Heart left ventricle (tissue), 13 donors: ENCODE measurements at regions not wholly inside any gene's neighbourhood (a gene's known extent, or its start where the extent isn't known, plus 50 kb on each side); places are given as distances from the start of the nearest gene placed in this dataset.

ENCODE experiments used
- POLR2A ChIP-seq, 2 donors: fragments of 450-650 bp; IDR thresholded peaks; one replicate each; pipeline ENCODE4 v1.6.1; 2017; ENCODE audit warnings: antibody characterized with exemption in 2 of 2, mild to moderate bottlenecking in 2 of 2, moderate library complexity in 2 of 2
- TF ChIP-seq, protein P1 (sequence below), 12 donors: fragments of 200-600 bp; sonication (generic) in 4 of 12; IDR thresholded peaks; one replicate each; pipeline versions ENCODE4 v1.5.0 to v1.8.0; 2018 to 2022; ENCODE audit warnings: antibody characterized with exemption in 12 of 12, mild to moderate bottlenecking in 5 of 12
- donor health status: ischemic (EF 13 %, LVEDD 7.1; RV severe dilation, severe dysfunction).
- donor health status: DM: no; HTN: yes; CAD: no.
- donor health status: DM: no; HTN: no; CAD: no.
- donor health status: ischemic (EF 25% LVEDD 6.9; RV normal size, moderate dysfunction).
- donor health status: ischemic (EF 25% LVEDD 5.7; RV mildly dilated, moderate dysfunction).
- donor health status: ischemic (EF 35%, LVEDD 5.7; RV mildly dilated, moderate dysfunction).
- donor health status: nonischemic (EF 11% LVEDD 7.7; RV severe dilation, severe dysfunction).
- donor health status: DM: yes; HTN: yes; CAD: no.
- donor health status: PGD.
- donor health status: ischemic (EF 29% LVEDD 5.4; RV normal size, mild dysfunction).
- donor health status: nonischemic (EF 23%, LVEDD 6.1; RV moderate dilation, normal function).

DNA sequence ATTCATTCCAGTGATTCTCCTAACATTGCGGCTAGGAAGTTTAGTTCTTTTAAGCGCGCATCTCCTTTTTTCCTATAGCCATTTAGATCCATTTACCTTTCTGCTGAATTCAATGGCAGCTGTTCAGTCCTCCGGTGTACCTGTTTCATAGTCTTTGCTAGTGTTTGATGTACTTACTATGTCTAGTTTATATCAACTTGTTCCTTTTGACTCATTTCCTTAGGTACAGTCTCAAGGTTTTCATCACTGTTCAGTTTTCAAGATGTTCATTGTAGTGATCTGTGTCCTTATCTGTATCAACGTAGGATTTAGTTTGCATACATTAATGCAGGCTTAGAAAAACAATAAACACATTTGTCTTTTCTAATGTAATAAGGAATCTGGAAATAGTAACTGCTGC, 59.0 kb upstream of the MBNL1 start:
- TF ChIP-seq POLR2A (IDR thresholded peaks at IDR 0.05): no peak
- TF ChIP-seq, protein P1, sequence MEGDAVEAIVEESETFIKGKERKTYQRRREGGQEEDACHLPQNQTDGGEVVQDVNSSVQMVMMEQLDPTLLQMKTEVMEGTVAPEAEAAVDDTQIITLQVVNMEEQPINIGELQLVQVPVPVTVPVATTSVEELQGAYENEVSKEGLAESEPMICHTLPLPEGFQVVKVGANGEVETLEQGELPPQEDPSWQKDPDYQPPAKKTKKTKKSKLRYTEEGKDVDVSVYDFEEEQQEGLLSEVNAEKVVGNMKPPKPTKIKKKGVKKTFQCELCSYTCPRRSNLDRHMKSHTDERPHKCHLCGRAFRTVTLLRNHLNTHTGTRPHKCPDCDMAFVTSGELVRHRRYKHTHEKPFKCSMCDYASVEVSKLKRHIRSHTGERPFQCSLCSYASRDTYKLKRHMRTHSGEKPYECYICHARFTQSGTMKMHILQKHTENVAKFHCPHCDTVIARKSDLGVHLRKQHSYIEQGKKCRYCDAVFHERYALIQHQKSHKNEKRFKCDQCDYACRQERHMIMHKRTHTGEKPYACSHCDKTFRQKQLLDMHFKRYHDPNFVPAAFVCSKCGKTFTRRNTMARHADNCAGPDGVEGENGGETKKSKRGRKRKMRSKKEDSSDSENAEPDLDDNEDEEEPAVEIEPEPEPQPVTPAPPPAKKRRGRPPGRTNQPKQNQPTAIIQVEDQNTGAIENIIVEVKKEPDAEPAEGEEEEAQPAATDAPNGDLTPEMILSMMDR (IDR thresholded peaks at IDR 0.05): no peak
